MCF 10A (cell line): ENCODE measurements at regions not wholly inside any gene's neighbourhood (a gene's known extent, or its start where the extent isn't known, plus 50 kb on each side); places are given as distances from the start of the nearest gene placed in this dataset.
A peak's percentile ranks its signal among the peaks of the same experiment; 100 is the strongest.

Experiments used
- BruUV-seq: library from RNA; stranded (reverse); fragments of 400-500 nt; replicated peaks from 2 replicates; lab custom pipeline; 2021; lab: Mats Ljungman, UMichigan
- CTCF ChIA-PET: fragments of 300-600 bp; sonication (Branson Sonifier 250); formaldehyde crosslinking; extraction: SDS; loops from one replicate; lab custom pipeline; 2021; ENCODE audit warnings: antibody characterized with exemption, inconsistent platforms; lab: Yijun Ruan, JAX
- POLR2A ChIA-PET: fragments of 300-600, 350-650 bp; sonication (Branson Sonifier 250); formaldehyde crosslinking; extraction: SDS; loops from one replicate; lab custom pipeline; 2020; ENCODE audit warnings: antibody characterized with exemption, inconsistent platforms; lab: Yijun Ruan, JAX
- DNase-seq: peaks from one replicate; pipeline ENCODE4 v3.0.0-alpha.2; 2018; ENCODE audit not compliant: unreplicated experiment
- H3K27ac Mint-ChIP-seq: one replicate; pipeline ENCODE4 v1.8.0; 2022; ENCODE audit warnings: mild to moderate bottlenecking, low read depth, mixed read lengths; ENCODE audit not compliant: unreplicated experiment
- H3K27me3 Mint-ChIP-seq: one replicate; pipeline ENCODE4 v1.8.0; 2022; ENCODE audit warnings: mixed read lengths; ENCODE audit not compliant: insufficient read depth, unreplicated experiment
- H3K36me3 Mint-ChIP-seq: one replicate; pipeline ENCODE4 v1.8.0; 2022; ENCODE audit warnings: mild to moderate bottlenecking, moderate library complexity, mixed read lengths; ENCODE audit not compliant: insufficient read depth, unreplicated experiment
- H3K4me1 Mint-ChIP-seq: one replicate; pipeline ENCODE4 v1.8.0; 2022; ENCODE audit warnings: mixed read lengths; ENCODE audit not compliant: insufficient read depth, unreplicated experiment
- H3K4me3 Mint-ChIP-seq: one replicate; pipeline ENCODE4 v1.8.0; 2022; ENCODE audit warnings: mild to moderate bottlenecking, moderate library complexity, mixed read lengths; ENCODE audit not compliant: unreplicated experiment
- H3K9me3 Mint-ChIP-seq: one replicate; pipeline ENCODE4 v1.8.0; 2022; ENCODE audit warnings: mixed read lengths; ENCODE audit not compliant: unreplicated experiment
- CTCF ChIP-seq: fragments of 200-600 bp; IDR thresholded peaks from one replicate; pipeline ENCODE4 v1.8.0; 2022; ENCODE audit warnings: antibody characterized with exemption, mild to moderate bottlenecking; ENCODE audit not compliant: unreplicated experiment
- intact Hi-C: fragments of 100-400 bp; cut with micrococcal nuclease; formaldehyde crosslinking; loops from 2 replicates; pipeline ENCODE4 v1.14.1; 2022

- ChIA-PET POLR2A (interaction anchor here (0.7 to 2.7 kb wide), 3 partner anchors 9 to 28 kb away, joined by 3 to 17 read pairs (median 6); no protein-coding TSS in a partner anchor), CTCF (interaction anchor here (0.6 to 1.5 kb wide), 5 partner anchors 18 to 178 kb away, joined by 3 to 4 read pairs (median 3); no protein-coding TSS in a partner anchor)
- DNase-seq = peak; percentile 80
- Mint-ChIP-seq H3K27me3 (no peaks in the 10 kb centered on the region), H3K36me3 (no peaks in the 10 kb centered on the region), H3K4me3 (no peak overlapping the region), H3K27ac (no peak overlapping the region), H3K4me1 (peaks cover 11% of the 10 kb centered on the region), H3K9me3 (no peaks in the 10 kb centered on the region)
- TF ChIP-seq CTCF = no peak
- no TSS peak for BruUV-seq
- intact Hi-C loops = no loop called here
These were observed 88.7 kb downstream of the AXIN2 start for GRCh38 chr17:65472666-65473309.

DNA sequence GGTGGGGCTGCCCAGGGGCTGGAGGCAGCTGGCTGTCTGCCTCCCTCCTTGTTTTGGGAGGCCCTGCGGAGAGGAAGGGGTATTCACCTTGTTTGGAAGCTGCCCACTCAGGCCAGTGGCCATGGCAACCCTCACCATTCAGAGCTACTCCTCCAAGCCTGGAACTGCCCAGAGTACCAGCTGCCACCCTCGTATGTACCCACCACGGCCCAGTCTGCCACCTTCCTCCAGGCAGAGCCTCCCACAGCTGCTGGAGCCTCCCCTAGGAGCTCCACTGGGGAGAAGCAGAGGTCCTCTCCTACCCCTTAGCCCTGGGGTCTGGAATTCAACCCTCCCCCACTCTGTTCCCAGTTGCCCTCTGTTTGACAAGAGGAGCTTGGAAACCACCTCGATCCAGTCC, 90.7 kb downstream of the AXIN2 start:
- CTCF ChIA-PET = interaction anchor here (0.6 kb wide), 1 partner anchor 867 kb away, joined by 5 read pairs; no protein-coding TSS in a partner anchor
- Mint-ChIP-seq H3K27me3 (no peaks in the 10 kb centered on the region), H3K36me3 (no peaks in the 10 kb centered on the region), H3K4me3 (no peak overlapping the region), H3K4me1 (peaks cover 11% of the 10 kb centered on the region), H3K27ac (no peak overlapping the region), H3K9me3 (no peaks in the 10 kb centered on the region)
- POLR2A ChIA-PET = interaction anchor here (2.2 kb wide), 1 partner anchor 10 kb away, joined by 6 read pairs; no protein-coding TSS in a partner anchor
- DNase-seq = no peak
- intact Hi-C loops = no loop called here
- no TSS peak for BruUV-seq
- no peak for TF ChIP-seq CTCF

GRCh38 chr17:65468321-65468720, 93.1 kb downstream of the AXIN2 start:
- no peaks in the 10 kb centered on the region for H3K36me3 Mint-ChIP-seq
- H3K27me3 Mint-ChIP-seq = no peaks in the 10 kb centered on the region
- no peak overlapping the region for H3K27ac Mint-ChIP-seq
- H3K9me3 Mint-ChIP-seq = no peaks in the 10 kb centered on the region
- BruUV-seq = no TSS peak
- no peak for DNase-seq
- TF ChIP-seq CTCF = no peak
- CTCF ChIA-PET = no interaction called here
- POLR2A ChIA-PET = no interaction called here
- intact Hi-C loops = no loop called here
- peaks cover 19% of the 10 kb centered on the region for H3K4me1 Mint-ChIP-seq
- no peak overlapping the region for H3K4me3 Mint-ChIP-seq

GRCh38 chr17:65467156-65467555, 94.3 kb downstream of the AXIN2 start:
- no peak for DNase-seq
- H3K4me3 Mint-ChIP-seq = no peak overlapping the region
- no peaks in the 10 kb centered on the region for H3K27me3 Mint-ChIP-seq
- ChIA-PET POLR2A (no interaction called here), CTCF (no interaction called here)
- no TSS peak for BruUV-seq
- intact Hi-C loops = no loop called here
- H3K36me3 Mint-ChIP-seq = peaks cover 8% of the 10 kb centered on the region
- peaks cover 19% of the 10 kb centered on the region for H3K4me1 Mint-ChIP-seq
- no peaks in the 10 kb centered on the region for H3K9me3 Mint-ChIP-seq
- TF ChIP-seq CTCF = no peak
- H3K27ac Mint-ChIP-seq = no peak overlapping the region
